HG02759 (cell line): ENCODE measurements at regions not wholly inside any gene's neighbourhood (a gene's known extent, or its start where the extent isn't known, plus 50 kb on each side); places are given as distances from the start of the nearest gene placed in this dataset.
A peak's percentile ranks its signal among the peaks of the same experiment; 100 is the strongest.
"Not testable (repeated sequence)": the region's sequence is repeated elsewhere in the genome, so short reads cannot be mapped to it uniquely, and the experiment has no call there.

Source experiments
- ATAC-seq: cut with Tn5 transposase; IDR thresholded peaks from one replicate; pipeline ENCODE4 v1.9.1; 2021; ENCODE audit warnings: mild to moderate bottlenecking, moderate library complexity; ENCODE audit not compliant: unreplicated experiment

GRCh38 chr5:128711216-128711615 is 173.2 kb upstream of the FBN2 start:
- no peak for ATAC-seq

- ATAC-seq, result no peak
These were observed 176.5 kb upstream of the FBN2 start for GRCh38 chr5:128714551-128714950.

GRCh38 chr5:128722551-128722950 is 184.5 kb upstream of the FBN2 start:
- no peak for ATAC-seq

GRCh38 chr5:128730021-128730420 is 192.0 kb upstream of the FBN2 start:
- not testable (repeated sequence) for ATAC-seq

GRCh38 chr5:128735656-128736055 is 197.6 kb upstream of the FBN2 start:
- not testable (repeated sequence) for ATAC-seq

GRCh38 chr5:128736553-128736952 is 198.5 kb upstream of the FBN2 start:
- no peak for ATAC-seq

GRCh38 chr5:128749136-128749898 is 211.3 kb upstream of the FBN2 start:
- no peak for ATAC-seq

GRCh38 chr5:128750155-128750554 is 212.1 kb upstream of the FBN2 start:
- no peak for ATAC-seq

- no peak for ATAC-seq
These were observed 207.9 kb upstream of the SLC27A6 start for GRCh38 chr5:128757196-128757959.

GRCh38 chr5:128762661-128763306 is 202.5 kb upstream of the SLC27A6 start:
- ATAC-seq, result no peak

- ATAC-seq, result no peak
These were observed 202.0 kb upstream of the SLC27A6 start for GRCh38 chr5:128763321-128763720.

GRCh38 chr5:128764601-128765310 is 200.5 kb upstream of the SLC27A6 start:
- ATAC-seq, result no peak

- no peak for ATAC-seq
These were observed 199.7 kb upstream of the SLC27A6 start for GRCh38 chr5:128765448-128766061.

GRCh38 chr5:128766406-128766805 is 198.9 kb upstream of the SLC27A6 start:
- no peak for ATAC-seq

- ATAC-seq, result no peak
These were observed 194.4 kb upstream of the SLC27A6 start for GRCh38 chr5:128770907-128771306.

- ATAC-seq, result no peak
These were observed 192.9 kb upstream of the SLC27A6 start for GRCh38 chr5:128772356-128772755.

- no peak for ATAC-seq
These were observed 191.9 kb upstream of the SLC27A6 start for GRCh38 chr5:128773378-128773777.

- ATAC-seq, result no peak
These were observed 190.7 kb upstream of the SLC27A6 start for GRCh38 chr5:128774605-128775004.

GRCh38 chr5:128775558-128775957 is 189.7 kb upstream of the SLC27A6 start:
- ATAC-seq, result no peak

GRCh38 chr5:128777052-128777451 is 188.2 kb upstream of the SLC27A6 start:
- peak; percentile 73 for ATAC-seq

- ATAC-seq, result no peak
These were observed 186.8 kb upstream of the SLC27A6 start for GRCh38 chr5:128778474-128778873.
